NCI-H2029 treated with DMSO at 0.1 percent for 48 hours (cell line): ENCODE measurements at regions not wholly inside any gene's neighbourhood (a gene's known extent, or its start where the extent isn't known, plus 50 kb on each side); places are given as distances from the start of the nearest gene placed in this dataset.
A peak's percentile ranks its signal among the peaks of the same experiment; 100 is the strongest.
"Not testable (repeated sequence)": the region's sequence is repeated elsewhere in the genome, so short reads cannot be mapped to it uniquely, and the experiment has no call there.

Experiments
- DNase-seq: peaks from one replicate; lab custom pipeline; 2025; lab: John Stamatoyannopoulos, UW

DNA sequence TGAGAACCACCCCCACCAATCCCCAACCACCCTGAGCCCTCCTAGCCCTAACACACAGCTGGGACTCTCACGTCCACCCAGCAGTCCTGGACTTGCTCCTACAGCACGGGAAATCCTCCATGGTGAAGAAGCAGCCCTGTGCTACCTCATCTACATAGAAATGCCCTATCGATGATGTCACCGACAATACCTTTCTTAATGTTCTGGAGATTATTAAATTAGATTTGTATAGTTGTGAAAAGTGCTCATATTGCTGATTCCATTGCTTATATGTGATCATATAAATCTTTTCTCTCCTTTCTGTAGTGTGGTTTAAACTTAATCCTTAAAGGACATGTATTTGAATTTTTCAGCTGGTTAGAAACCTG, 97.1 kb downstream of the PPIAL4G start:
- not testable (repeated sequence) for DNase-seq

- DNase-seq, result no peak
These were observed 97.6 kb downstream of the PPIAL4G start for GRCh38 chr1:148385371-148386030.

DNA sequence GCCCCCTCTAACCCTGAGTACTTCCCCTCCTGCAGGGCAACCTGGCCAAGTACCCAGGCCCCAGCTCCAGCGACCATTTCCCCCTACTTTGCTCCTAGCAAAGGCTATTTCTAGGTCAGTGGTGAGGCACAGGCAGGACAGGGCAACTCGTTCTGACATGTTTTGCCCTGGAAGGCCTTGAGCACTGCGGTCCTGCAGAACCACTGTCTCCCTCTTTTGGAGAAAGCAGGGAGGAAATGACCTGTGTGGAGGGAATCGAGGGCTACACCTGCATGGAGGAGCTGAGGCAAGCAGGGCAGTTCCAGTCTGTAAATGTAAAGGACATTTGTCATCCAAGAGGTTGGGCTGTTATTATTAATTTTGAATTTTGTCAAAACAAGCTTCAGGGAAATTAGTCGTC, 99.1 kb downstream of the PPIAL4G start:
- no peak for DNase-seq

DNA sequence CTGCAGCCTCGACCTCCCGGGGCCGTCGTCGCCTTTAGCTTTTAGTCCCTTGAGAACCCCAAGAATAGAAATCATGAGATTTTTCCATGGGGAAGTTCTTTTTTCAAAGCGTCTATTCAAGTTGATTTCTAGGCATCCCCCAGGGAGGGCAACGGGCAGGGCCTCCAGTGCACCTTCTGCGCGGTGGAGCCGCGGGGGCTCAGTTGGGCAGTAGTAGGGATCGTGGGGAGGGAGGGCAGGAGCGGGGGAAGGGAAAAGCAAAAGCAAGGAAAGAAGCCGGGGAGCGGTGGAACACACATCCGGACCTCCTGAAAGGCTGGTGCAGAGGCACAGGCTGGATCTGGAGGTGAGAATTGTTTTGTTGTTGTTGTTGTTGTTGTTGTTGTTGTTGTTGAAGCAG, 103.4 kb downstream of the PPIAL4G start:
- no peak for DNase-seq

- no peak for DNase-seq
These were observed 104.0 kb downstream of the PPIAL4G start for GRCh38 chr1:148379170-148379500.

DNA sequence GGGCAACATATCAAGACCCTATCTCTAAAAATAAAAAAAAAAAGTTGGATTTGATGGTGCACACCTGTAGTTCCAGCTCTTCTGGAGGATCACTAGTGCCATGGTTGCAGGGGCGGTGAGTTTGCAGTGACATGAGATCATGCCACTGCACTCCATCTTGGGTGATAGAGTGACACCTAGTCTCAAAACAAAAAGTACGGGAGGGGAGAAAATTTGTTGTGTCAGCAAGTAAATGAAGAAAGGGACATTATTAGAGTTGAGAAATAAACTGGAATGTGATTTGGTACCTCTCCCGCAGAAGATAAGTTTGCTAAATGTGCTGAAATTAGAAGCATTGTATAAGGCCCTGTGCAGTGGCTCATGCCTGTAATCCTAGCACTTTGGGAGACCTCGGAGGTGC, 105.1 kb downstream of the PPIAL4G start:
- not testable (repeated sequence) for DNase-seq

- not testable (repeated sequence) for DNase-seq
These were observed 106.1 kb downstream of the PPIAL4G start for GRCh38 chr1:148377045-148377444.

DNA sequence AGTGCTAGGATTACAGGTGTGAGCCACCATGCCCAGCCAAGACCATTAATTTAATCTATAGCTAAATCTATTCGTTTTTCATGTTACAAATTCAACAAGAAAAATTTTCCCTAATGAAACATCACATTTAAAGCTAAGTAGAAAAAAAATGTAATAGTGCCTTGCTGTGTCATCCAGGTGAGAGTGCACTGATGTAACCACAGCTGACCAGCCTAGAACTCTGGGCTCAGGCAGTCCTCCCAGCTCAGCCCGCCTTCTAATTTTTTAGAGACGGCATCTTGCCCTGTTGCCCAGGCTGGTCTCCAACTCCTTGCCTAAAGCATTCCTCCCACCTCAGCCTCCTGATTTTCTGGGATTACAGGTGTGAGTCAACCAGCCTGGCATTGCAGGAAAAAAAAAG, 109.0 kb downstream of the PPIAL4G start:
- DNase-seq, result no peak

DNA sequence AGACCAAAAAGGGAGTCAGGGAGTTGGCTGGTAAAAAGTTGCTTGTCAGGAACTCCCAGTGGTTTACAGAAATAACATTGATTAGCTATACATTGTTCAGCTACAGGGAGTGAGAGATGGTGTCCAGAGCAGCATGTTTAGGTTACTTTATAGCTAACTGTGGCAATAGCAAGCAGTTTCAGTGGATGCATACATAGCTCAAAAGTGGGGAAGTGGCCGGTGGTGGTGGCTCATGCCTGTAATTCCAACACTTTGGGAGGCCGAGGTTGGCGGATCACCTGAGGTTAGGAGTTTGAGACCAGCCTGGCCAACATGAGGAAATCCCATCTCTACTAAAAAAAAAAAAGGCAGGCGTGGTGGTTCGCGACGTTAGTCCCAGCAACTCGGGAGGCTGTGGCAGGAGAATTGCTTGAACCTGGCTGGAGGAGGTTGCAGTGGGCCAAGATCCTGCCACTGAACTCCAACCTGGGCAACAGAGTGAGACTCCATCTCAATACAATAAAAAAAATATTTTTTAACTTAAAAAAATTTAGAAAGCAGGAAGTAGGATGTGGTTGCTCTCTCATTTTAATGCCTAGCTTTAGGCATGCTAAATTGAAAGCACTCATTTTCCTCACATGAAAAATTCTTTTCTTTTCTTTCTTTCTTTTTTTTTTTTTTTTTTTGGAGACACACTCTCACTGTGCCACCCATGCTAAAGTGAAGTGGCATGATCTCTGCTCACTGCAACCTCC, 109.7 kb downstream of the PPIAL4G start:
- DNase-seq, result no peak

GRCh38 chr1:148372731-148373130, 110.4 kb downstream of the PPIAL4G start:
- no peak for DNase-seq

DNA sequence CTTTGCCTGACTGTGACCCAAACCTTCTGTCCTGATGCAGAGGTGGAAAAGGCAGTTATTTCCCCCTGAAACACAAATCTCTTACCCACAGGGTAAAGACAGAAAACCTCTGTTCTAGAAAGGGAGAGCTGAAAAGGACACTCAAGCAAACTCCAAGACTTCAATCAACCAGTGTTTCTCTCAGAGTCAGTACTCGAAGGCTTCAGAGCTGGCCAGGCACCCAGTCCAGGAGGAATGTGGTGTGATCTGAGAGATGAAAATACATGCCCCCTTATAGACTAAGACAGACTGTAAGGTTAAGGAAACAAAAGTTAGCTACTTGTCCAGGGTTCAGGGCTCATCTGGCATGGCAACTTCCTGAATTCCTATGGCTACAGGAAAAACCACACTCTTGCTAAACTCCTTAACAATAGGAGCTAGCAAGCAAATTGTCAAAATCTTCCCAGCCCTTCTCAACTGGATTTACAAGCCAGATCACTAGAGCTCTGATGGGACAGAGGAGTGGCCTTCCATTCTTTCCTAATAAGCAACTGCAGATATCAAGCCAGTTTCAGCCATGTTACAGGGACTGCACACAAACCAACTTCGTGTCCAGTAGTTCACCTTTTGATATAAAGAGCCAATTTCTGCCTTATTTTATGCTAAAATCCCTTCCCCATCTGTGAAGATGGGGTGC, 110.9 kb downstream of the PPIAL4G start:
- not testable (repeated sequence) for DNase-seq

- DNase-seq, result peak; percentile 14
These were observed 111.5 kb downstream of the PPIAL4G start for GRCh38 chr1:148371551-148371994.

DNA sequence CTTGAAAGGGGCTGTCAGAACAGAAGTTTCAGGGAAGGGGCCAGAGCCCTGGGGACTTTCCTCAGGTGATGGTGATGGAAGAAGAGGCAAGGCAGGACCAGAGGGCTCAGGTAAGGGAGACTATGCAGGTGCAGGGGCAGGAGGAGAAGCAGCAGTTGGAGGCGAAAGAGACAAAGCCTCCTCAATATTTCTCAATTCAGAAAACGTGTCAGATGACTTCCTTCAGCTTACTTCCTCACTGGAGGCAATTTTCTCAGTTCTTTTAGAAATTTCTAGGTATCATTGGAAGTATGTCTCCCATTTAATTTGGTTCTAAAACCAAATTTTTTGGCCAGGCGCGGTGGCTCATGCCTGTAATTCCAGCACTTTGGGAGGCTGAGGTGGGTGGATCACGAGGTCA, 112.4 kb downstream of the PPIAL4G start:
- DNase-seq, result not testable (repeated sequence)

DNA sequence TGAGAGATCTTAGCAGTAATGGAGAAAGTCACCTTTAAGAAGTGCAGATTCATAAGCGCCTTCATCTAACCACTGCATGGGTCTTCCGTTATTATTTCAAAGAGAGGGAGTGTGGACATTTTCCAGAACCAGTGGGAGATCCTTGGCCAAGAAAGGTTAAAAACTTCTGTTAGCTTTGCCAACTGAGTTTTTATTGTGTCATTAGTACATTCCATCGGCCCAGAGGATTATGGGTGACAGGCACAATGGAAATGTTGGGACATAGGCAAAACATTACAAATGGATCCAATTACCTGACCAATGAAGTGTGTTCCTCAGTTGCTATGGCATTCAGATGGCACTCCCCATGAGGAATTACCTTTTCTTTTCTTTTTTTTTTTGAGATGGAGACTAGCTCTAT, 115.5 kb downstream of the PPIAL4G start:
- no peak for DNase-seq

DNA sequence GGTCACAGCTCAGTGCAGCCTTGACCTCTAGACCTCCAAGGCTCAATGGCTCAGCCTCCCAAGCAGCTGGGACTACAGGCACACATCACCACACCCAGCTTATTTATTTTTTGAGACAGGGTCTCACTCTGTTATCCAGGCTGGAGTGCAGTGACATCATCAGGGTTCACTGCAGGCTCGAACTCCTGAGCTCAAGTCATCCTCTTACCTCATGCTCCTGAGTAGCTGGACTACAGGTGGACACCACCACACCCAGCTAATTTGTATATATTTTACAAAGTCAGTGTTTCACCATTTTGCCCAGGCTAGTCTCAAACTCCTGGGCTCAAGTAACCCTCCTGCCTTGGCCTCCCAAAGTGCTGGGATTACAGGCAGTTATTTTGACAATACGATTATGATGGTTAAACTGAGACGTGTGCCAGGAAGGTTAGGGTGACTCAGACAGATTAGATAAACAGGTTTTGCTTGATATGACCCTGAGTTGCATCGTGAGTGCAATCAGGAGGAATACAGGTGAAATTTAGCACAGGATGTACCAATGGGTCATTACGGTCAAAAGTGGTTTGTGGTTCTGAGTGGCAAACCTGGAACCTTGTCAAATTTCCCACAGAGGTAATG, 116.9 kb downstream of the PPIAL4G start:
- not testable (repeated sequence) for DNase-seq

DNA sequence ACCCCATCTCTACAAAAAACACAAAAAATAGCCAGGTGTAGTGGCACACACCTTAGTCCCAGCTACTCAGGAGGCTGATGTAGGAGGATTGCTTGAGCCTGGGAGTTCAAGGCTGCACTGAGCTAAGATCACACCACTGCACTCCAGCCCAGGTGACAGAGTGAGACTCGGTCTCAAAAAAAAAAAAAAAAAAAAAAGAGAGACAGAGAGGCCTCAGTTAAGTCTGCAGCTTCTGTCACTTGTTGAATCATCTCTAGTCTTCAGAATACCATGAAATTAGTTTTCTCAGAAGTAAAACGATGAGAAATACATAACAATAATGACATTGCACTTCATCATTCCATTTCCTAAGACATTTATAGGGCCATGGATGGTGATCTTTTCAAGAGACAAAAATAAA, 118.0 kb downstream of the PPIAL4G start:
- DNase-seq, result not testable (repeated sequence)

DNA sequence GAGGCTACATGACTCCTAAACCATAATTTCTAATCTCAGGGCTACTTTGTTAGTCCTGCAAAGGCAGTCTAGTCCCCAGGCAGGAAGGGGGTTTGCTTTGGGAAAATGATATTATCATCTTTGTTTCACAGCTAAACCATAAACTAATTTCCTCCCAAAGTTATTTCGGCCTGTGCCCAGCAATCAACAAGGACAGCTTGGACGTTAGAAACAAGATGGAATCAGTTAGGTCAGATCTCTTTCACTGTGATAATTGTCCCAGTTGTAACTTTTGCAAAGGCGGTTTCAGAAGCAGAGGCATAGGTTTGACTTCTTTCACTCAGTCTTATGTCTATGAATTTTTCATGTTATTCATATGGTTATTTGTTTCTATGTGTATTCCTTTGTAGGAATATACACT, 119.1 kb downstream of the PPIAL4G start:
- DNase-seq, result not testable (repeated sequence)

DNA sequence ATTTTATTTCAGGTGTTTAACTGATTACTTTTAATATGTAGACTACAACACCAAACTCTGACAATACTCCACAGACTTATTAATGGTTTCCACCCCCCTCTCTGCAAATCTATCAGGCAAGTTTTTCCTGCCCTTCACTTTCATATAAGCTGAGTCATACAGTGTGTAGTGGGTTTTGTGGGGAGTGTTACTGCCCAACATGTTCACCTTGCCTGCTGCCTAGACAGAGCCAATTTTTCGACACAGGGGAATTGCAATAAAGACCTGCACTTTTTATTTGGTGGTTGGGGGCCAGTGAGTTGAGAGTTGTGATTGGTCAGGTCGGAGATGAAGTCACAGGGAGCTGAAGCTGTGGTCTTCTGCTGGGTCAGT, 119.7 kb downstream of the PPIAL4G start:
- DNase-seq, result no peak

DNA sequence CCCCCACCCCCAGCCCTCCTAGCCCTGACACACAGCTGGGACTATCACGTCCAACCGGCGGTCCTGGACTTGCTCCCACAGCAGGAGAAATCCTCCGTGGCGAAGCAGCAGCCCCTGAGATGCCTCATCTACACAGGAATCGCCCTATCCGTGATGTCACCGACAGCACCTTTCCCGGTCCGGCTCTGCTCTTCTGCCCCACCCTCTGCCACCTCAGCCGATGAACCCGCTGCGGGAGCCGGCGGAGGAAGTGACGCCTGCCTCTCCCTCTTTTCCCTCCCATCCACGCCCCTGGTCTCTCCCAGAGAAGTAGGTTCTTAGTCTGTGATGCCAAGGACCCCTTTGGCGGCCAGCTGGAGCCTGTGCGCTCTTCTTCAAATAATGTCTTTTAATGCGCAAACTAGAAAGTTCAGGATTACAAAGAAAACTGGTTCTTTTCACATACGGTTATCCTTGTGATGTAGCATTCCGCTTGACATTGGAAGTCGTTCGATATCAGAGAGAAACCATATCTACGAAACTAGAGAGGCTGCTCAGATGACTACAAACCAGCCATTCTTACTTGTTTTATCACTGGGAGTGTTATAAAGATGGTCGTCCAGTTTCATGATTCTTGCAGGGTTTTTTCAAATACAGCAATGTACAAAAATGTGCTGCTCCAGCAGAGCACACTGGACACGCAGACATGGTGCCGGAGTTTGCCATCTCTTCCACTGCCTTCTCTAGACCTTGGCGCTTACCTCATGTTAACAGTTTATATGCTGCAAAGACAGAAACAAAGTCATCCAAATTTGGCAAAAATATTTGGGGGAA, 120.3 kb downstream of the PPIAL4G start:
- DNase-seq, result no peak

- DNase-seq, result no peak
These were observed 120.9 kb downstream of the PPIAL4G start for GRCh38 chr1:148362216-148362611.

GRCh38 chr1:148361427-148362215, 121.5 kb downstream of the PPIAL4G start:
- peak; percentile 44 for DNase-seq
